Renal pelvis (tissue), 1 donor: ENCODE measurements at regions not wholly inside any gene's neighbourhood (a gene's known extent, or its start where the extent isn't known, plus 50 kb on each side); places are given as distances from the start of the nearest gene placed in this dataset.

Experiments used
- DNase-seq: peaks from one replicate; pipeline ENCODE4 v3.0.0-alpha.2; 2013

DNA sequence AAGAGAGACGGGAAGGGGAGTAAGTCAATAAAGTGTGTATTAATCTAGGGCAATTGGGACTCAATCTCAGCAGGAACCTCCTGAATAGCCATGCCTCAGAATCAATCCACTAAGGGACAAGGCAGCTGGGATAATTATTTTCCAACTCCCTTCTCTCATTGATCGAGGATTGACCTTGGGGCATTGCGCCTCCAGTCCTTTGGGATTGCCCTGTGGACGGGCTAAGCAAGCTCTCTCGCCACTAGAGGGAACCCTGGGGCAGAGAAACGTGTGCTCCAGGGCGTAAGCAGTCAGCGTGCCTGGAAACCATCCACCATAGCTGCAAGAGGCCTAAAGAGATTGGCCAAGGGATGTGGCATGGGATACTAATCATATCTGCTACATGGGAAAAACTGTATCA lies 53.9 kb upstream of the ERCC4 start:
- peak; percentile 52 for DNase-seq
